Ishikawa (cell line): ENCODE measurements at regions not wholly inside any gene's neighbourhood (a gene's known extent, or its start where the extent isn't known, plus 50 kb on each side); places are given as distances from the start of the nearest gene placed in this dataset.

ENCODE experiments used
- CEBPB ChIP-seq: IDR thresholded peaks from 2 replicates; pipeline ENCODE4 v1.6.1; 2012
- CREB1 ChIP-seq: IDR thresholded peaks from 2 replicates; pipeline ENCODE4 v1.6.1; 2012; ENCODE audit warnings: low read depth
- EGR1 ChIP-seq: IDR thresholded peaks from 2 replicates; pipeline ENCODE4 v1.6.1; 2012
- EP300 ChIP-seq: IDR thresholded peaks from 2 replicates; pipeline ENCODE4 v1.6.1; 2012; ENCODE audit warnings: borderline replicate concordance
- FOXM1 ChIP-seq: IDR thresholded peaks from 2 replicates; pipeline ENCODE4 v1.6.1; 2012; ENCODE audit warnings: low read depth, borderline replicate concordance
- MAX ChIP-seq: IDR thresholded peaks from 2 replicates; pipeline ENCODE4 v1.6.1; 2012
- NFIC ChIP-seq: IDR thresholded peaks from 2 replicates; pipeline ENCODE4 v1.6.1; 2012
- RAD21 ChIP-seq: IDR thresholded peaks from 2 replicates; pipeline ENCODE4 v1.6.1; 2012; ENCODE audit warnings: low read depth
- REST ChIP-seq: IDR thresholded peaks from 2 replicates; pipeline ENCODE4 v1.6.1; 2012; ENCODE audit warnings: low read depth, mild to moderate bottlenecking
- TAF1 ChIP-seq: IDR thresholded peaks from 2 replicates; pipeline ENCODE4 v1.6.1; 2012; ENCODE audit warnings: low read depth, mild to moderate bottlenecking
- TCF12 ChIP-seq: IDR thresholded peaks from 2 replicates; pipeline ENCODE4 v1.6.1; 2012; ENCODE audit warnings: low read depth
- TEAD4 ChIP-seq: IDR thresholded peaks from 2 replicates; pipeline ENCODE4 v1.6.1; 2012
- YY1 ChIP-seq: IDR thresholded peaks from 2 replicates; pipeline ENCODE4 v1.6.1; 2012; ENCODE audit warnings: low read depth
- ZBTB7A ChIP-seq: IDR thresholded peaks from 2 replicates; pipeline ENCODE4 v1.6.1; 2012; ENCODE audit warnings: low read depth
- TF ChIP-seq, protein P1 (sequence below): IDR thresholded peaks from 2 replicates; pipeline ENCODE4 v1.6.1; 2012

DNA sequence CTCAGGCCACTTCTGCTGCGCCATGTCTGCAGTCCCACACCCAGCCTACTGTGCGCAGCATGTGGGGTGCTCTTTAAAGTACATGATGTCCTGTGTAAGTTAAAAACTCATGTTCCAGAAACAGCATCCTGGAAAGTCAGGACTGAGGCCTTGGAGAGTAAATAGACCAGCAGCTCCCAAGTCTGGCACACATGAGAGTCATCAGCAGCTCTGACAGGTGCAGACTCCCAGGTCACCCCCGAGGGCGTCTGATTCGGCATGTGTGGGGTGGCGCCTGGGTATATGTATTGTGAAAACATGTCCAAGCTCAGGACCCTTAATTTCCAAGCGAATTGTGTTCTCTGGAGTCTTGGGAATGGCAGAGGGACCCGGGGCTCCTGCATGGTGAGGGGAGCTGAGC lies 120.1 kb upstream of the RUNX3 start:
- TF ChIP-seq TEAD4 (no peak), CEBPB (no peak), TCF12 (no peak), FOXM1 (no peak), NFIC (no peak), EGR1 (no peak), YY1 (no peak), TAF1 (no peak), REST (no peak), MAX (no peak), ZBTB7A (no peak), EP300 (no peak), RAD21 (no peak), CREB1 (no peak)
- TF ChIP-seq, protein P1, sequence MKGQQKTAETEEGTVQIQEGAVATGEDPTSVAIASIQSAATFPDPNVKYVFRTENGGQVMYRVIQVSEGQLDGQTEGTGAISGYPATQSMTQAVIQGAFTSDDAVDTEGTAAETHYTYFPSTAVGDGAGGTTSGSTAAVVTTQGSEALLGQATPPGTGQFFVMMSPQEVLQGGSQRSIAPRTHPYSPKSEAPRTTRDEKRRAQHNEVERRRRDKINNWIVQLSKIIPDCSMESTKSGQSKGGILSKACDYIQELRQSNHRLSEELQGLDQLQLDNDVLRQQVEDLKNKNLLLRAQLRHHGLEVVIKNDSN = no peak

DNA sequence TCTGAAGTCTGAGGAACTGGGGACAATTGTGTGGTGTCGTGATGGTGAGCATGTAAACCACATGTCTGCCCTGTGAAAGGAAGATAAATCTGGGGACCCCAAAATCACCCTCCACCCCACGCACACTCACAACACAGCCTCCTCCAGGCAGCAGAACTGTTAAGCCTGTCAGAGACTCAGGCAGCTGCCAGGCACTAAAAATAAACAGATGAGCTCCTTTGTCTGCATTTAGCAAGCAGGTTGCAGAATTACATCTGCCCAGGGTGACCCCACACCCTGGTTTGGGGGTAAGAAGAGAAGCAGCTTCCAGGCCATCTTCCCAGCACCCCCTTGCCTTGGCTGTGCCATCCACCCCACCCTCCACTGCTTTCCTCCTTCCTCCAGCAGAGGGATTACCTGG lies 119.1 kb upstream of the RUNX3 start:
- TF ChIP-seq MAX (no peak), EP300 (no peak), CREB1 (no peak), TEAD4 (no peak), REST (no peak), FOXM1 (no peak), RAD21 (no peak), NFIC (no peak), TAF1 (no peak), CEBPB (no peak), YY1 (no peak), EGR1 (no peak), TCF12 (no peak), ZBTB7A (no peak)
- TF ChIP-seq, protein P1 = no peak

DNA sequence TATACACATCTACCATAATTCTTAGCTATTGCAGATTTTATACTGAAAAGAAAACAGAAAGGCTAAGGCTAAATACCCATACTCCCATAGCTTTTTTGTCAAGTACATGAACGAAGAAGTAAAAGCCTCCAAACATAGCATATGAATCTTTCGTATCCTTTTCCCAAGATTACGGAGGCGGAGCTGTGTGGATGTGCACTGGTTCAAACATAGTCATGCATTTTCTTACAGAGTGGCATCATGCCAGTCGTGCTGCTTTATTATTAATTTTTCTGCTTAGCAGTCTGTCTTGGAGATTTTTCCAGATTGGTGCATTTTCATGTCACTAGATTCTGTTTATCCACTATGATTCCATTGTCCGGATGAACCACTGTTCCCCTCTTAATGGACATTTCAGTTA lies 118.7 kb upstream of the RUNX3 start:
- TF ChIP-seq ZBTB7A (no peak), YY1 (no peak), RAD21 (no peak), NFIC (no peak), CREB1 (no peak), EP300 (no peak), TCF12 (no peak), EGR1 (no peak), CEBPB (no peak), FOXM1 (no peak), TEAD4 (no peak), REST (no peak), TAF1 (no peak), MAX (no peak)
- TF ChIP-seq, protein P1 = no peak
